ENCODE measurements at regions not wholly inside any gene's neighbourhood (a gene's known extent, or its start where the extent isn't known, plus 50 kb on each side); places are given as distances from the start of the nearest gene placed in this dataset.

DNA sequence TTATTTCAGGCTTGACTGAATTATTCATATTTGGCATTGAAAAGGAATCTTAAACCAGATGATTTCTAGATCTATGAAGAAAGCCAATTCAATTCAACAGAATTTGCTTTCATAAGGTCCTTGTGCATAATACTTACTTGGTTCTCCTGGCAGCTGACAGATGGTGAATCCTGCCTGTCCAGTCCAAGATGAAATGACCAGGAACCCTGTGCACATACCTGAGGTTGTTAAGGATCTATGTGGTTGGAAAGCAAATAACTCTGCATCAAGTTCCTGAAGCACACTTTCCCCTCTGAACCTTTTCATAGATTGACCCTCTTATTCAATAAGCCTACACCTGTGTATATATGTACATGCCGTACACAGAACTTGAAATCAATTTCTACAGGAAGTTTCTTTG is 562.7 kb downstream of the PPARGC1A start:
- no peak for DNase-seq

DNA sequence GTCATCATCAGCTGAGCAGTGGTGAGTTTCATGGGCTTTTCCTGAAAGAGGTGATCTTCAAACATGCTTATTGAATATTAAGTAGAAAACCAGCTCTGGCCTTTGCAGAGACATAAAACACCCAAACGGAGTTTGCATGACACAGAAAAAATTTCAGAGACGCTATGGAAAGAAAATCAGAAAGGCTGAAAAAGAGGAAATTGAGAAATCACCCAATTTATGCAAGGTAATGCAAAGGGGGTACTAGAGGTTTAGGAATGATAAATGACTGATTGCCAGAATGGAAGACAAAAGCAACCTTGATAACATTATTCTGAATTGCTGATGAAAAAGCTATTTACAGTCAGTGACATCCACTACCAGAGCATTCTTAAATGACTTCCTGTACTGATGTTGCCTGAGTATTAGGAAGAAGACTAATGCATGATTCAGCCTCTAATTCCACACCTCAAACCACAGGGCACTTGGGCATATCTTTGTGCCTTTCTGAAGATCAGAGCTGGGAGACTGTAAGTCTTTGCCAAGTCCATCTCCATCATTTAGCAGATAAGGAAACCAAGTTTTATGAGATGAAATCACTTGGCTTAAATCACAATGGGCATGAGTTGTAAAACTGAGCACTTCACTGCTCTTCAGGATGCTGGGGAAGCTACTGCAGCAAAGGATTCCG is 565.7 kb downstream of the PPARGC1A start:
- DNase-seq = no peak

DNA sequence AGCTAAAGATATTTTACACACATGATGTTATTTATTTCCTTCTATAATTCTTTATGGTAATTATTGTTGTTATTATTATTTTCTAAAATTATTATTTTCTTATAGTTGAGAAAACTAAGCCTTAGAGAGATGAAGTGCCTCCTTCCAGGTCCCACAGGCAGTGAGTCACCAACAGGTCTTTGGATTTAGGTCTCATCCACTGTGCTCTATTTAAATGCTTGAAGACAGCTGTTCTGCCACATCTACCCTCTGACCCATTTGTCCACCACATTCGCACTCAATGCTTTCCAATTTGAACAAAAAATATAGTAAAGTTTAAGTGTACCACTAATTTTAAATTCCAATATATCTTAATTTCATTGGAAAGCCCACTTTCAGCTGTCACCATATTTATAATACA is 566.4 kb downstream of the PPARGC1A start:
- no peak for DNase-seq

DNA sequence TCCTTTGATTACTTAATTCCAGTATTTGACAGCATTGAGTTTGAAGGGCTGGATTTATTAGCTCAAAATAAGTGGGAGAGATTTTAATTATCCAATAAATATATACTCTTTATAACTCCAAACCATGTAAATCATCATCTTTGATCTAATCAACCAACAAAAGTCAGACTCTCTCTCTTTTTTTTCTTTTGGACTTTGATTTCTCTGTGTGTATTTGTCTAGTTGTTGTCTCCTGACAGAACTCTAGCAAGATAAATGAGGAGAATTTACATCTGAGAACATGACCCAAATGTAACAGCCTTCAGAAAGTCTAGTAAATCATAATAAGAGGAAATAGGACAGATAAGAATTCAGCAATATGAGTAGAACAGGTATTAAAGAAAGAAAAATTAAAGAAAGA is 567.1 kb downstream of the PPARGC1A start:
- DNase-seq = no peak

DNA sequence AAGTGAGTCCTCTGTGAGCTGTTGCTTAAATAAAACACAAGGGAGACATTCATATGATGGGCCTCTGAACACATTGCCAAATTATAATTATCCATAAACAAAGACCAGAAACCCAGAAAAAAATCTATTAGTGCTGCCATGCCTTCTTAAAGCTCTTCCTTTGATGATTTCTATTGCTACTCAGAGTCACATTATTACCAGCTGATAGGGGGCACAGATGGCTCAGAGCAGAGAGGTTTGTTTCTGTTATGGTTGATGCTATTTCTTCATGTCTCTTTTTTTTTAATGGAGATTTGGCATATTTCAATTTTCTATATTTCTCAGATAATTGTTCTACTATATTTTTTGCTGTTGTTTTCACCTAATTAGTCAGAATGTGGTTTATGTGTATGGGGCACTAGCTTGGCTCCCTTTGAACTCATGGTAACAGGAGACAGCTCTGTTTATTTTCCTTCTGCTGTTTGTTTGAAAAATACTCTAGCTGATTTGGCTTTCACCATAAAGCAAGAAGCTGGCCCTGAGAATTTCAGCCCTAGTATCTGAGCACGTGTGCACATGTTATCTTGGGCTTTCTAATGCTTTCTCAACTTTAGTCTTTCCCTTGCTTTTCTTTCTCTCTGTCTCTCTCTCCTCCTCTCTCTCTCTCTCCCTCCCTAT is 568.8 kb downstream of the PPARGC1A start:
- DNase-seq = no peak

DNA sequence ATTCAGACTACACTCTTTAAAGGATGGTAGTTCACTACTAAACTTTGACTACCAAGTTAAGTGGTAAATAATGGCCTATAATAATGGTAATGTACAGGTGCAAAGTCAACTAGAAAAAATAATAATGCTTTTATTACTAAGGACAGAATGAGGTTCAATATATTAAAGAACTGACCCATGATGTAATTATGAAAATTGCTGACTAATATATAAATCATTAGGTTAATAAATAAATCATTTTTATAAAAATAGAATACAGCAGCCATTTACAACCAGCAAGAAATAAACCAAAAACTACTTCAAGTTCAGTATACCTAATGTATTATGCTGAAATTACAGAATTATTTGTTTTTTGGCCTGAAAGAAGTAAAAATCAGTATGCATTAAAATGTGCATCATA is 577.2 kb downstream of the PPARGC1A start:
- no peak for DNase-seq

DNA sequence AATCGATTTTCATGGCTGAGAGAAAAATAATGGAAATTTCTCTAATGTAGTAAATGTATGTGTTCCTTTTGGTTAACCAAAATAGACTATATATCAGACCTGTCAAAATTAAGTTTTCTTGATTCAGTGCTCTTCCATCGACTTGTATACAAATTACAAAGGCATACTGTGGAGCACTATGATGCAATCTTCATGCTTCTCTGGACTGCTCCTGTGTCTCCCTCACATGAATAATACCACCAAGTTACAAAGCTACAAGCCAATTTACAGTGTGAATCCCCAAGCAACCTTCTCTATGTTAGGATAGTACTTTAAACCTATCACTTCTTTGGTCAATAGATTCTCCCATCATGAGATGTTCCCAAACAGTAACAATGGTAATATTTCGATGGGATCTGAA is 577.9 kb downstream of the PPARGC1A start:
- DNase-seq = no peak

DNA sequence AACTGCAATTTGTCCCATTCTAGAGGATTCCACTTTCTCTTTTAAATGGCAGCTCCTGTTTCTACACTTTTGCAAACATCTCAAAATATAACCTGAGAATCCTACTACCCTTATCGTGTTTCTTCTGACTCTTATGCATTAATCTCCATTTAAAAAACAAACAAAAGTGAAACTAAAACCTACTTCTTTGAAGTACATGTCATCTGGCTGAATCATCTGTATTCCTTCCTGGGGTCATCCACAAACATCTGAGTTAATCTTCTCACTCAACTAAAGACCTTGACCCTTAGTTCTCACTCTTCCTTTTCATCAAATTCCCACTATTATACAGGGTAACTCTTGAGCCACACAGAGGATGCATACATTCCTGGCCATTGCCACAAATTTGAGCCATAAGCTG is 584.8 kb downstream of the PPARGC1A start:
- DNase-seq = no peak

DNA sequence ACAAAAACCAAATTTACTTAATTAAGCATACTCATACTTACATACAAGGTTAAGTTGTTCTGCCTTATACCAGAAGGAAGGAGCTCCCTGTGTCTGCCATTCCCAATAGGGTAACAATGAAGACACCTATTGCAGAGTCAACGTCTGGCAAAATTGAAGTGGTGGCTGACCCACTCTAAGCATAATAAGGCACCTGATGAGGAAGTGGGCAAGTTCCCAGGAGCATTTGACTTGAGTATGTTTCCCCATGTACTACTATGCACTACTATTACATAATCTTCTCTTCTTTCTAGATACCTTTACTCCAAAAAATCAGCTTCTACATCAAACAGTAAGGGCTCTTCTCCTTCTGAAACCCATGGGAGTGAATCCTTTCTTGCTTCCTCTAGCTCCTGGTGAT is 591.5 kb downstream of the PPARGC1A start:
- DNase-seq = no peak

DNA sequence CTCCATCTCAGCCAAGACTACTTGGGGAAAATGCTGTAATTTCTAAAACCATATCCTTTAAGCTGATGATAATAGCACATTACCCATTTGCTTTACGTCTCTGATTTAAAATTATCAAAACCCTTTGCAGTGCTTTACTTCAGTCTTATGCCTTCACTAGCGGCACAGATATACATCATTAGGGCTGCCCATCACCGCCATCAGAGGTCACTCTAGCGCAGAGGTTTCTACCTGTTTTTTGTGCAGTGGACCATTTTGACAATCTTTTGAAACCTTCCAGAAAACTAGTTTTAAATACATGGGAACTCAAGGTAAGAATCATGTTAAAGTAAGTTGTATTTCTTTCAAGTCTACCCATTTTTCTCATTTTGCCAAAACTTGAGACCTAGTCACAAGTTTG is 592.5 kb downstream of the PPARGC1A start:
- no peak for DNase-seq

DNA sequence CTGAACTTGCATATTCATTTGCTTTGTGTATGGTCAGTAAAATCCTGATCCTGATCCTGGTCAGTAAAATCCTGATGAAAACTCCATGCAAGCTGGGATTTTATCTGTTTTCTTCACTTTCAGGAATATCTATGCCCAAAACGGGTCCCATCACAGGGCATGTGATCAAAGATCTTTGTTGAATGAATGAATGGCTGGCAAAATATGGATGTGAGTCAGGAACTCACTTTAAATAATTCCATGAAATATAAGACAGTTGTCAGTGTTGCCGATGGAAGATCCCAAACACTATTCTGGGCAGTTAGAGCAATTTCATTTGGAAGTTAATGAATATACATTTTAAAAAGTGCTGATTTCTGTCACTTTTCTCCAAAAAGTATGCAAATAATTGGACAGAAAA is 598.4 kb downstream of the GBA3 start:
- DNase-seq = no peak

DNA sequence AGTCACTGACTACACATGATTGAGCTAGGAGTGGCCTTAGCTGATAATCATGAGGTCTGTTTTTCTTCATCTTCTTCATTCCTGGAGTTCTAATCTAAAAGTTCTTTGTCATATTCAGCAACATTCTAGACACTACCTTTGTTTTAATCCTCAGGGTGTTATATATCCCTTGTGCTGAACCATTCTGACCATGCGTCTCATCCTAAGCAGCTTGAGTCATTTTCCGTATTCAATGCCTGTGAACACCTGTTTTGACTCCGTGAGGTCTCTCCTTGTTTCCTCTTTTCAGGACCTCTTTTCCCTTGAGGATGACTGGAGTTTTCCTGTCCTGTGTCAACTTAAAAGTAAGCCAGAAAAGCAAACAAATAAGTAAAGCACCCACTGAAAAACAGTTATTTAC is 597.9 kb downstream of the GBA3 start:
- no peak for DNase-seq

DNA sequence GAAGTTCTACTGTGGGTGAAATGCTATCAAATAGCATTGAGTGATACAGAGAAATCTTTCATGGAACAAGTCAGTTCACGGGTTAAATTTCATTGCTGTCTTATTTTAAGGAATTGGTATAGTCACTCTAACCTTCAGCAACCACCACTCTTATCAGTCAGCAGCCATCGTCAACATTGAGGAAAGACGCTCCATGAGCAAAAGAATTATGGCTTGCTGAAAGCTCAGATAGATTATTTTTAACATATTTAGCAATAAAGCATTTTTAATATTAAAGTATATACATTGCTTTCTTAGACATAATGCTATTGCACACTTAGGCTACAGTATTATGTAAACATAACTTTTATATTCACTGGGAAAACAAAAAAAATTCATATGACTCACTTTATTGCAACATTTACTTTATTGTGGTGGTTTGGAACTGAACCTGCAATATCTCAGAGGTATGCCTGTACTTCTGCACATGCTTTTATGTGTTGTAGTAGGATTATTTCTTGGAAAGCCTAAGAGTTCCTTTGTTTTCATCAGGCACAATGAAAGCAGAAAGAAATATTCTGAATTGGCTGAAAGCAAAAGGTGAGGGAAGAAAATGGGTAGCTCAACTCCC is 586.7 kb downstream of the GBA3 start:
- DNase-seq = no peak

DNA sequence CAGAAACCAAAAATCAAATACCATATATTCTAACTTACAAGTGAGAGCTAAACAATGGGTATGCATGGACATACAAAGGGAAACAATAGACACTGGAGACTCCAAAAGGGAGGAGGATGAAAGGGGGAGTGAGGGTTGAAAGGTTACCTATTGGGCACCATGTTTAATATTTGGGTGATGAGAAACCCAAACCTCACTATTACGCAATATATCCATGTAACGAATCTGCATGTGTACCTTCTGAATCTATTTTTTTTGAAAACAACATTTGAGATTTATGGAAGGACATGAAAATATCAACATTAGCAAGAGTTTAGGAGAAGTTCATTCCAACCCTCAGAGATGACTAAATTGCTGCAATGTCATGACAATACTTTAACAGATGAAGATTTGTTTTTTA is 586.1 kb downstream of the GBA3 start:
- no peak for DNase-seq

DNA sequence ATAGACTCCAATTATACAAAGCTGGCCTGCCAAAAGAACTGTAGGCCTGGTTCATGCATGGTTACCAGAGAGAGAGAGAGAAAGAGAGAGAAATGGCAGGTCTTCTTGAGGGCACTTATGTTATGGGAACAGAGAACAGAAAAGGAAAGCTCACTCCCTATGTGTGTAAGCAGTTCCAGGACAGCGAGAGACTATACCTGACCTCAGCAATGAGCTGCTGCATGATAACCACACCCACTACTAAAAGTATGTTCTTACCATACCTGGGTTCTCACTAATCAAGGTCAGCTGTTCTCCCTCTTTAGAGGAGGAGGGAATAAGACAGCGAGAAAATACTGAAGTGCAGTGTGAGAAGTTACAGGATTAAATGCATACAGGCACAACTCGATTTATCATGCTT is 583.3 kb downstream of the GBA3 start:
- DNase-seq = no peak

DNA sequence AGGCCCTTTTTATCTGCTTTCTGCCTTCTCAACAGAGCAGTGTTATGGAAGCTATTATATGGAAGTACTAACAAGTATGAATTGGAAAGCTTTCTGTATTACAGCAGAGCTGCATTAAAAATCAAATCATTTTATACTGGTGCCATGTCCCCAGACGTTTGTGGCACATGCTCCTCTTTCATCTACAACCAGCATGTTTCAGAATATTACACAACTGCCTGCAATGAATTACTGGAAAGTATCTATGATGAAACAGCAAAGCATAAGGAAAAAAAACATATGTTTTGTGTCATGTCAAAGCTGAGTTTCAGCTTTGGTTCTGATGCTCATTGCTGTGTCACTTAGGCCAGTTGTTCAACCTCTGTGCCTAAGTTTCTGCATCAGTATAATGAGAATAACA is 576.8 kb downstream of the GBA3 start:
- DNase-seq = no peak

DNA sequence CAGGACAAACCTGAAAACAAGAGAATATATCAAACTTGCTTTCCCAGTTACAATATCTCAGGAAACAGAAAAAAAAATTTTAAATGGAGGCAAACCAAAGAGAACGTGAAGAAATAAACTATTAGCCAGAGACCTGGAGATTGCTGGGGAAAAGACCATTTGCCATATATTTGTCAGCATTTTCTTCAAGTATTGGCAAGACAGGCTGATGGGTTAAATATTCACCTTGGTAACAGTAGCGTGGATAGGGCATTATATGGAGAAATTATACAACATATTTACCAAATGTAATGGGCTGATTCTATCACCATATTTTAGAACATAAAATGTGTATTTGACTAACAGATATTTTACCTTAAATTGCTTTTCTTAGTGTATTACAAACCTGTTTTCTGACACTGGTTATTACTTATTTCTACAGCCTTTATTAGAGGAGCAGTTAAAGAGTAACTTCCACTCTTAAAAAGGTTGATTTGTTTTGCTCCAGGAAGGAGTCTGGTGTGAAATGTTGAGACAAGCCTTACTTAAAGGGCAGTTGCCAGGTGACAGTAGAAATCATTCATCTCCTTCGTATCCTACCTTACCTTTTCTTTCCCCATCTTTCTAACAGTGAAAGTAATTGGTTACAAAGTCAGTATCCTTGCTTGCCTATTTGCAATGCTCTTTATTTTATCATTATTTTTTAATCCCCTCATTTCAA is 575.5 kb downstream of the GBA3 start:
- no peak for DNase-seq

DNA sequence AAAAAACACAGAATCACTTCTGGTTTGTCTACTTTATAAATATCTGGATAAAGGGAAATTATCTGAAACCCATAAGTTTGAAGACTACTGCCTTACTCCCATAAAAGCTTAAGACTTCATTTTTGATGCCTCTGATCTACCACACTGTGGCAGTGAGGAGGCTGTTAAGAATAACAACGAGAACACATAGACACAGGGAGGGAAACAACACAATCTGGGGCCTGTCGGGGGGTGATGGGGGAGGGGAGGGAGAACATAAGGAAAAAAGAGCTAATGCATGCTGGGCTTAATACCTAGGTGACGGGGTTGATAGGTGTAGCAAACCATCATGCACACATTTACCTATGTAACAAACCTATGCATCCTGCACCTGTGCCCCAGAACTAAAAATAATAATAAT is 573.7 kb downstream of the GBA3 start:
- no peak for DNase-seq

DNA sequence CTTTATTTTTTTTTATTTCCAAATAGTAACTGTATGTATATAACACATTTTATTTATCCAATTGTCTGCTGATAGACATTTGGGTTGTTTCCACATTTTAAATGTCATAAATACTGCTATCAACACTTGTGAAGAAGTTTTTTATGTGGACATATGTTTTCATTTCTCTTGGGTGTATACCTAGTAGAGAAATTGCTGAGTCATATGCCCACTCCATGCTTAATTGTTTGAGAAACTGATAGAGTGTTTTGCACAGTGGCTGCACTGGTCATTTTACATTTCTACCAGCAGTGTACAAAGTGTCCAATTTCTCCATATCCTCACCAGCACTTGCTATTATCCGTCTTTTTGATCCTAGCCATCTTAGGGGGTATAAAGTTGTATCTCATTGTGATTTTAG is 567.8 kb downstream of the GBA3 start:
- no peak for DNase-seq

DNA sequence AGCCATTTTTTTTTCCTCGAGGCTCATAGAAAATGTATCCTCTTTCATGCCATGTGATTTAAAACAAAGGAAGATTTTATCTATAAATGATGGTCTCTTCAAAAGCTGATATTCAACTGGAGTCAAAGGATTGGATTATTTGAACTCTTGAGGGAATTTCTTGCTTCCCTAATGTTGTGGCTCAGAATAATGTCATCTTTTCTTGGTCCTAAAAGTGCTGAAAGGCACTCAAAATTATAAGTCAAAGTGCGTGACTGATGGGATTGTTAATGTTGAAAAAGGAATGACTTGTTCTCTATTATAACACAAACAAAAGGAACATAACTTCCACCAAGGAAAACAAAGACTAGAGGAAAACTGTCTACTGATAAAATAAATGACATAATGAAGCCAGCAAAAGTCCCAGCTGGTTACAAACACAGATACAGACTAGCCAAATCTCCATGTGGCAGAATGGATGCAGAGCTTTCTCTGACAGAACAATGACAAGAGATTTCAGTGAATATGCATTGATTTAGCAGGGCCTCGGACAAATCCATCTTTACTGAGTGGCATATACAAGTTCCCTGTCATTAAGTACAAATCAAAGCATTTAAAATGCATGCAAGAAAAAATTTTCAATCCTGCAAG is 552.6 kb downstream of the GBA3 start:
- DNase-seq = no peak

DNA sequence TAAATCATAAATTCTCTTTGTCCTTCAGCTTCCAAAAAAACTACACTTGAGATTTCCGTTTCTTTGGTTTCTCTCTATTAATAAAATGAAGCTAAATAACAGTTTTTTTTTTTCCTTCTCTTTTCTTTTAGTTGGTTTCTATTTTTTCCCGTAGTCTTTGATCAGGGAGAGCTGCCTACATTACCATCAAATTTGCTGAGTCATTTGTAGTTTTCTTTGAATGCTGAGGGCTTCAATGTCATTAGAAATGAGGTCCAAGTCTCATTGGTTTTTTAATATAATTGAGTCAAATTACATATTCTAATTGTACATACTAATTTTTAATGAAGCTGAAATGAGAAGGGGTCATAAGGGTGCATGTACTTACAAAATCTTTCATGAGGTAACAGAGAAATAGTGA is 550.2 kb downstream of the GBA3 start:
- DNase-seq = no peak

DNA sequence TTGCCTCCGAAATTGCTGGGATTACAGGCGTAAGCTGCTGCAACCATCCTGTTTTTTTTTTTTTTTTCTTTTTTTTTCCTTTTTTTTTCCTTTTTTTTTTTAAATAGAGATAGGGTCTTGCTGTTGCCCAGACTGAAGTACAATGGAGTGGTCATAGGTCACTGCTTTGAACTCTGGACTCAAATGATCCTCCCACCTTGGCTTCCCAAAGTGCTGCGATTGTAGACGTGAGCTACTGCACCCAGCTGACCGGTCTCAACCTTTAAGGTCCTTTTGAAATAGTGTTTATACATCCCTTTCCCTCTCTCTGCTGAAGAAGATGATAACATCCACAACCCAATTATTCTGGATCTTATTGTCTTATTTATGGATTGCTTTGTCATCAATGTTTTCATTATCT is 548.7 kb downstream of the GBA3 start:
- DNase-seq = no peak

DNA sequence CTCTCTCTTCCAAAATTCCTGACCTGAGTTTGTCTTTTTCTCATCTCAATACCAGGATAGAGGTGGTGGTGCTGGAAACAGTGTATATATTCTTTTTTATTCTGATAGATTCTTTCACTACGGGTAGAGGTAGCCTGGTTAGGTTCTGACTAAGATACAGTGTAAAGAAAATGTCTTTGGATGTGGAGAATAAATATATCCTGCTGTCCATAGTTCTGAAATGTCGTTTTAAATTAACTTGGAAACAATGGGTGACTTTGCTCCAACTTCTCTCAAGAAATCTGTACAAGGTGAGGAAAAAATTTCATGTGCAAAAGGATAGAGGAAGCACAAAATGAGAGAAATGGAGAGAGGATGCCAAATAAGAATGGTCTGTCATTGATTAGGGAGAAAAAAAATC is 546.1 kb downstream of the GBA3 start:
- no peak for DNase-seq

DNA sequence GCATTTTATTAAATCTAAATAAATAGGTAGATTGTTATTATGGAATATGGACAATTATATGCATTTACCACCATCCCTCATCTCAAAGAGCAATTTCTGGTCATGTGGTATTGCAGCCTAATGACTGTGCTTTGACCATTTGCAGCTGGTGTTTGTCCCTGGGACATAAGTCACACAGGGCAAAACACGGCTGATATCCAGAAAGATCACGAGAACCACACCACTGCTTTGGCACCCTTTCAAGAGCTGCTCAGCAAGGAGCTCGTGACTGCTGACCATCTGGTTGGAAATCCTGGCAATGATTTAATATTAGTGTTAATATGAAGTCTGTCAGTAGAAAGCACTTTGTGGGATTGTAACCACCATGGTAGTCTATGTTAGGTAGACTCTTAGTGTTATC is 545.0 kb downstream of the GBA3 start:
- DNase-seq = no peak

All from stimulated activated CD4-positive, alpha-beta T cell treated with anti-CD3 and anti-CD28 coated beads, Interleukin-4, amount 100 ng/mL, for 1 hour (primary cell).